HFFc6 (cell line): ENCODE measurements at regions not wholly inside any gene's neighbourhood (a gene's known extent, or its start where the extent isn't known, plus 50 kb on each side); places are given as distances from the start of the nearest gene placed in this dataset.
"Not testable (repeated sequence)": the region's sequence is repeated elsewhere in the genome, so short reads cannot be mapped to it uniquely, and the experiment has no call there.

Experiments used
- DNase-seq: peaks from one replicate; pipeline ENCODE4 v3.0.0-alpha.2; 2018
- H3K27ac Mint-ChIP-seq: 2 replicates; pipeline ENCODE4 v1.8.0; 2020; ENCODE audit warnings: mild to moderate bottlenecking, mixed read lengths
- H3K27me3 Mint-ChIP-seq: 2 replicates; pipeline ENCODE4 v1.8.0; 2021; ENCODE audit warnings: mild to moderate bottlenecking, moderate library complexity, mixed read lengths; ENCODE audit not compliant: insufficient read depth
- H3K36me3 Mint-ChIP-seq: 2 replicates; pipeline ENCODE4 v1.8.0; 2021; ENCODE audit warnings: low read depth, mixed read lengths
- H3K4me1 Mint-ChIP-seq: 2 replicates; pipeline ENCODE4 v1.8.0; 2020; ENCODE audit warnings: low read depth, mixed read lengths
- H3K4me3 Mint-ChIP-seq: 2 replicates; pipeline ENCODE4 v1.8.0; 2020; ENCODE audit warnings: mild to moderate bottlenecking, moderate library complexity, mixed read lengths
- H3K9me3 Mint-ChIP-seq: 2 replicates; pipeline ENCODE4 v1.8.0; 2020; ENCODE audit warnings: mild to moderate bottlenecking, mixed read lengths
- CTCF ChIP-seq: fragments of 200-600 bp; sonication (generic); IDR thresholded peaks from 2 replicates; pipeline ENCODE4 v1.5.0; 2021; ENCODE audit warnings: antibody characterized with exemption, mild to moderate bottlenecking

GRCh38 chr18:78255013-78255412, 724.6 kb upstream of the SALL3 start:
- Mint-ChIP-seq H3K27ac (no peak overlapping the region), H3K9me3 (peaks cover 55% of the 10 kb centered on the region), H3K4me3 (no peak overlapping the region), H3K4me1 (no peaks in the 10 kb centered on the region), H3K36me3 (no peaks in the 10 kb centered on the region), H3K27me3 (no peaks in the 10 kb centered on the region; the same call in 1 of the 2 replicates)
- DNase-seq = no peak
- TF ChIP-seq CTCF = no peak

GRCh38 chr18:78268226-78268988, 711.2 kb upstream of the SALL3 start:
- no peaks in the 10 kb centered on the region; the same call in 1 of the 2 replicates for H3K27me3 Mint-ChIP-seq
- H3K4me3 Mint-ChIP-seq = no peak overlapping the region
- no peaks in the 10 kb centered on the region for H3K4me1 Mint-ChIP-seq
- H3K9me3 Mint-ChIP-seq = peaks cover 57% of the 10 kb centered on the region
- TF ChIP-seq CTCF = no peak
- H3K36me3 Mint-ChIP-seq = no peaks in the 10 kb centered on the region
- DNase-seq = no peak
- no peak overlapping the region for H3K27ac Mint-ChIP-seq

GRCh38 chr18:78271790-78272189, 707.8 kb upstream of the SALL3 start:
- H3K4me1 Mint-ChIP-seq = no peaks in the 10 kb centered on the region
- no peak overlapping the region for H3K4me3 Mint-ChIP-seq
- no peak for TF ChIP-seq CTCF
- no peaks in the 10 kb centered on the region for H3K36me3 Mint-ChIP-seq
- DNase-seq = no peak
- H3K27me3 Mint-ChIP-seq = no peaks in the 10 kb centered on the region
- no peak overlapping the region for H3K27ac Mint-ChIP-seq
- peaks cover 58% of the 10 kb centered on the region for H3K9me3 Mint-ChIP-seq

- H3K4me1 Mint-ChIP-seq = no peaks in the 10 kb centered on the region
- peaks cover 38% of the 10 kb centered on the region for H3K9me3 Mint-ChIP-seq
- TF ChIP-seq CTCF = no peak
- no peaks in the 10 kb centered on the region for H3K36me3 Mint-ChIP-seq
- no peak overlapping the region for H3K27ac Mint-ChIP-seq
- no peaks in the 10 kb centered on the region for H3K27me3 Mint-ChIP-seq
- DNase-seq = no peak
- no peak overlapping the region for H3K4me3 Mint-ChIP-seq
Measured at GRCh38 chr18:78273876-78274275, 705.7 kb upstream of the SALL3 start.

- H3K27me3 Mint-ChIP-seq, H3K36me3 Mint-ChIP-seq: not testable (repeated sequence)
Measured at GRCh38 chr18:78283425-78283824, 696.2 kb upstream of the SALL3 start.

GRCh38 chr18:78292618-78293380, 686.8 kb upstream of the SALL3 start:
- peaks cover 75% of the 10 kb centered on the region for H3K9me3 Mint-ChIP-seq
- no peak overlapping the region for H3K27ac Mint-ChIP-seq
- no peak overlapping the region for H3K4me3 Mint-ChIP-seq
- peaks cover 4% of the 10 kb centered on the region for H3K27me3 Mint-ChIP-seq
- H3K36me3 Mint-ChIP-seq = peaks cover 7% of the 10 kb centered on the region; the same call in 1 of the 2 replicates
- TF ChIP-seq CTCF = no peak
- DNase-seq = no peak
- no peaks in the 10 kb centered on the region for H3K4me1 Mint-ChIP-seq

More at GRCh38 chr18:78283425-78283824, 696.2 kb upstream of the SALL3 start:
- H3K27ac Mint-ChIP-seq, H3K4me1 Mint-ChIP-seq, DNase-seq, H3K4me3 Mint-ChIP-seq: not testable (repeated sequence)
- peaks cover 53% of the 10 kb centered on the region for H3K9me3 Mint-ChIP-seq
